Naive thymus-derived CD4-positive, alpha-beta T cell (primary cell): ENCODE measurements at regions not wholly inside any gene's neighbourhood (a gene's known extent, or its start where the extent isn't known, plus 50 kb on each side); places are given as distances from the start of the nearest gene placed in this dataset.

ENCODE experiments used
- ATAC-seq: fragments of 150-1000 bp; cut with Tn5 transposase; 2 replicates; pipeline ENCODE4 v1.10.0; 2021; ENCODE audit warnings: mild to moderate bottlenecking, moderate library complexity
- CTCF ChIA-PET: fragments of 350-600 bp; sonication (Branson Sonifier 250); formaldehyde crosslinking; loops from one replicate; lab custom pipeline; 2021; ENCODE audit warnings: antibody characterized with exemption; lab: Charles Lee
- POLR2A ChIA-PET: fragments of 350-600 bp; sonication (Branson Sonifier 250); formaldehyde crosslinking; loops from one replicate; lab custom pipeline; 2021; ENCODE audit warnings: antibody characterized with exemption, inconsistent platforms; lab: Charles Lee
- DNase-seq, 9 donors: peaks; one replicate each; pipeline versions ENCODE4 v3.0.0 to v3.0.0-alpha.2; 2020 to 2022; ENCODE audit warnings: mixed read lengths in 1 of 9
- H3K27ac ChIP-seq: one replicate; pipeline ENCODE4 v1.7.0; 2013; ENCODE audit warnings: mild to moderate bottlenecking, low read depth, low read length, moderate library complexity
- H3K27me3 ChIP-seq, 2 donors: one replicate each; pipeline ENCODE4 v1.7.0; 2013; ENCODE audit warnings: low read length in 2 of 2, mild to moderate bottlenecking in 2 of 2, moderate library complexity in 2 of 2; ENCODE audit not compliant: control insufficient read depth in 2 of 2, insufficient read depth in 2 of 2
- H3K36me3 ChIP-seq, 3 experiments: 1 replicate in 2 of 3; 2 replicates in 1 of 3; pipeline ENCODE4 v1.7.0; 2013; ENCODE audit warnings: low read length in 3 of 3, mild to moderate bottlenecking in 3 of 3, moderate library complexity in 1 of 3; ENCODE audit not compliant: insufficient read depth in 3 of 3, control insufficient read depth in 2 of 3
- H3K4me1 ChIP-seq, 2 donors: one replicate each; pipeline ENCODE4 v1.7.0; 2013; ENCODE audit warnings: low read length in 2 of 2, mild to moderate bottlenecking in 2 of 2, moderate library complexity in 1 of 2; ENCODE audit not compliant: control insufficient read depth in 2 of 2, insufficient read depth in 2 of 2
- H3K4me3 ChIP-seq: 2 replicates; pipeline ENCODE4 v1.7.0; 2013; ENCODE audit warnings: mild to moderate bottlenecking, low read length
- H3K9me3 ChIP-seq, 3 experiments: 1 replicate in 2 of 3; 2 replicates in 1 of 3; pipeline ENCODE4 v1.7.0; 2013; ENCODE audit warnings: low read length in 3 of 3; ENCODE audit not compliant: control insufficient read depth in 2 of 3
- H3K27ac Mint-ChIP-seq, 9 donors: one replicate each; pipeline ENCODE4 v1.8.0; 2020 to 2022; ENCODE audit warnings: mixed read lengths in 9 of 9, mild to moderate bottlenecking in 8 of 9, moderate library complexity in 5 of 9, inconsistent platforms in 2 of 9
- H3K27me3 Mint-ChIP-seq, 5 donors: one replicate each; pipeline ENCODE4 v1.8.0; 2021 to 2022; ENCODE audit warnings: mixed read lengths in 5 of 5, mild to moderate bottlenecking in 1 of 5
- H3K36me3 Mint-ChIP-seq, 5 donors: one replicate each; pipeline ENCODE4 v1.8.0; 2020 to 2022; ENCODE audit warnings: mixed read lengths in 5 of 5, mild to moderate bottlenecking in 3 of 5, inconsistent platforms in 1 of 5
- H3K4me1 Mint-ChIP-seq, 7 donors: one replicate each; pipeline ENCODE4 v1.8.0; 2020 to 2022; ENCODE audit warnings: mixed read lengths in 7 of 7, mild to moderate bottlenecking in 3 of 7, inconsistent platforms in 1 of 7
- H3K4me3 Mint-ChIP-seq, 10 donors: one replicate each; pipeline ENCODE4 v1.8.0; 2020 to 2022; ENCODE audit warnings: mild to moderate bottlenecking in 10 of 10, mixed read lengths in 10 of 10, moderate library complexity in 6 of 10, inconsistent platforms in 2 of 10
- H3K9me3 Mint-ChIP-seq, 11 donors: one replicate each; pipeline ENCODE4 v1.8.0; 2020 to 2022; ENCODE audit warnings: mixed read lengths in 11 of 11, mild to moderate bottlenecking in 4 of 11, inconsistent platforms in 1 of 11, moderate library complexity in 1 of 11
- intact Hi-C, 2 donors: fragments of 100-400 bp; cut with micrococcal nuclease; formaldehyde crosslinking; loops; one replicate each; pipeline ENCODE4 v1.15.1; 2023

DNA sequence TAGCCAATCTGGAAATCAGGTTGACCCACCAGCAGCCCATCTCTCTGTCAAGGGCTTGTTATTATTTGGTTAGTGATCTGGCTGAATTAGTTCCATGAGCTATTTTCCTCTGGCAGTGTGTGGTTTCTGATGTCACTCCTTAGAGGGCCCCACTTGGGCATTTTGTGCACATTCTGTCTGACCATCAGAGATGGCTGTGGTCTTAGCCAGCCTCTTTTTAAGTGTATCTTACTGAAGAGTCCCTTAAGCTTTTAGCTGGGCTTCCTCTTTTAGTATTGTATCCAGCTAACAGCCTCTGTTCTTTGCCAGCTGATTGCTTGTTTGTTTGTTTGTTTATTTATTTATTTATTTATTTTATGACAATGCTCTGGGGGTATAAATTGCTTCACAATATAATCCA is 951.1 kb upstream of the CNTNAP5 start:
- no peak overlapping the region for H3K4me3 ChIP-seq
- intact Hi-C loops, result no loop called here
- CTCF ChIA-PET, result no interaction called here
- H3K27ac ChIP-seq, result no peak overlapping the region
- H3K36me3 Mint-ChIP-seq, result peaks cover 0 to 4% (median 0%) of the 10 kb centered on the region in 5 donors
- no peak overlapping the region for H3K27ac Mint-ChIP-seq
- no peaks in the 10 kb centered on the region for H3K36me3 ChIP-seq
- no peaks in the 10 kb centered on the region for H3K9me3 ChIP-seq
- no peaks in the 10 kb centered on the region for H3K4me1 ChIP-seq
- H3K27me3 Mint-ChIP-seq, result no peaks in the 10 kb centered on the region
- peaks cover 0 to 19% (median 5%) of the 10 kb centered on the region in 11 donors for H3K9me3 Mint-ChIP-seq
- ATAC-seq (no peak), DNase-seq (no peak)
- H3K27me3 ChIP-seq, result no peaks in the 10 kb centered on the region
- POLR2A ChIA-PET, result no interaction called here
- no peak overlapping the region for H3K4me3 Mint-ChIP-seq
- no peaks in the 10 kb centered on the region for H3K4me1 Mint-ChIP-seq

DNA sequence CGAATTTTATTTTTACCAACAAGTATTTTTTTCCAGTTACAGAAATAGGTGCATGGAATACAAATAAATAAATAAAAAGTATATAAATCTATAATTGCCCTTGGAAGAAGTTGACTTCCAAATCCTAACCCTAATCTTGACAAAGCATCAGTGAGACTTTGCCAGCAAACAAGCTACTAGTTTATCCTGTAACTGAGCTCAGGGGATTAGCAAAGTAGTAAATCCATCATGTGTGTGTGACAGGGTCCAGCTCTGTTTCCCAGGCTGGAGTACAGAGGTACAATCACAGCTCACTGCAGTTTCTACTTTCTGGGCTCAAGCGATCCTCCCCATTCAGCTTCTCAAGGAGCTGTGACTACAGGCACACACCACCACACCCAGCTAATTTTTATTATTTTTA is 948.0 kb upstream of the CNTNAP5 start:
- ATAC-seq, result no peak
- Histone ChIP-seq H3K36me3 (no peaks in the 10 kb centered on the region), H3K27me3 (no peaks in the 10 kb centered on the region), H3K4me1 (no peaks in the 10 kb centered on the region), H3K9me3 (no peaks in the 10 kb centered on the region), H3K4me3 (no peak overlapping the region), H3K27ac (no peak overlapping the region)
- no peak overlapping the region for H3K4me3 Mint-ChIP-seq
- intact Hi-C loops, result no loop called here
- no peaks in the 10 kb centered on the region for H3K4me1 Mint-ChIP-seq
- H3K36me3 Mint-ChIP-seq, result peaks cover 0 to 4% (median 0%) of the 10 kb centered on the region in 5 donors
- ChIA-PET POLR2A (no interaction called here), CTCF (no interaction called here)
- no peak overlapping the region for H3K27ac Mint-ChIP-seq
- peaks cover 0 to 31% (median 10%) of the 10 kb centered on the region in 11 donors for H3K9me3 Mint-ChIP-seq
- no peaks in the 10 kb centered on the region for H3K27me3 Mint-ChIP-seq
- DNase-seq, result no peak

DNA sequence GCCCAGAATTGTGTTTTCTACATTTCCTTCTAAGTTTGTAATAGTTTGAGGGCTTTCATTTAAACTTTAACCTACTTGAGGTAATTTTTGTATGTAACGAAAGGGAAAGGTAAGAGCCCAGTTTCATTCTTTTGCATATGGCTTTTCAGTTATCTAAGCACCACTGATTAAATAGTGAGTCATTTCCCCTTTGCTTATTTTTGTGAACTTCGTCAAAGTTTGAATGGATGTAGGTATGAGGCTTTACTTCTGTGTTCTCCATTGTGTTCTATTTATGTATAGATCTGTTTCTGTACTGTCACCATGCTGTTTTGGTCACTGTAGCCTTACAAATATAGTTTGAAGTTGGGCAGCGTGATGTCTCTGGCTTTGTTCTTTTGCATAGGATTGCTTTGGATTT is 944.8 kb upstream of the CNTNAP5 start:
- H3K4me3 ChIP-seq, result no peak overlapping the region
- no peaks in the 10 kb centered on the region for H3K4me1 ChIP-seq
- no peak overlapping the region for H3K4me3 Mint-ChIP-seq
- H3K9me3 Mint-ChIP-seq, result peaks cover 0 to 29% (median 11%) of the 10 kb centered on the region in 11 donors
- H3K36me3 Mint-ChIP-seq, result no peaks in the 10 kb centered on the region
- no peaks in the 10 kb centered on the region for H3K27me3 Mint-ChIP-seq
- no peak for DNase-seq
- POLR2A ChIA-PET, result no interaction called here
- CTCF ChIA-PET, result no interaction called here
- no peaks in the 10 kb centered on the region for H3K9me3 ChIP-seq
- no peak for ATAC-seq
- no peak overlapping the region for H3K27ac ChIP-seq
- intact Hi-C loops, result no loop called here
- no peaks in the 10 kb centered on the region for H3K27me3 ChIP-seq
- no peaks in the 10 kb centered on the region for H3K36me3 ChIP-seq
- H3K4me1 Mint-ChIP-seq, result no peaks in the 10 kb centered on the region
- no peak overlapping the region for H3K27ac Mint-ChIP-seq

DNA sequence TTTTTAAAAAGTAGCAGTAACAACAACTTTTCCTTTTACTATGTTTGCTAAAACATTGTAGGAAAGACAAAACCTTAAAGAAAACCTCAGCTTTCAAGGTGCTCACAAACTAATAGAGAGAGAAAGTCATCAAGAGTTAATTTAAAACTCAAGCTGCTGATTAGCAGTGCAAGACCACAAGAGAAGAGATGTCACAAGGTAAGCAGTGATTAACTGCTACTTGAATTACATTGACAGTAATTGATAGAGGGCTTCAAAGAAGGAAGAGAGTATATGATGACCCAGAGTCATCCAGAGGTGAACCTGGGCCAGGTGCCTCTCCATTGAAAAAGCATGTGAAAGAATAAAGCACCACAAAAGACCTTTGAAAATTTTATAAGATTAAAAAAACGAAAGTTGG is 939.6 kb upstream of the CNTNAP5 start:
- Mint-ChIP-seq H3K9me3 (peaks cover 0 to 22% (median 10%) of the 10 kb centered on the region in 11 donors), H3K27me3 (no peaks in the 10 kb centered on the region), H3K4me1 (no peaks in the 10 kb centered on the region), H3K36me3 (no peaks in the 10 kb centered on the region), H3K27ac (no peak overlapping the region), H3K4me3 (no peak overlapping the region)
- Histone ChIP-seq H3K27me3 (no peaks in the 10 kb centered on the region), H3K36me3 (no peaks in the 10 kb centered on the region), H3K4me3 (no peak overlapping the region), H3K27ac (no peak overlapping the region), H3K4me1 (no peaks in the 10 kb centered on the region), H3K9me3 (no peaks in the 10 kb centered on the region)
- intact Hi-C loops, result no loop called here
- ATAC-seq (no peak), DNase-seq (no peak)
- ChIA-PET CTCF (no interaction called here), POLR2A (no interaction called here)

DNA sequence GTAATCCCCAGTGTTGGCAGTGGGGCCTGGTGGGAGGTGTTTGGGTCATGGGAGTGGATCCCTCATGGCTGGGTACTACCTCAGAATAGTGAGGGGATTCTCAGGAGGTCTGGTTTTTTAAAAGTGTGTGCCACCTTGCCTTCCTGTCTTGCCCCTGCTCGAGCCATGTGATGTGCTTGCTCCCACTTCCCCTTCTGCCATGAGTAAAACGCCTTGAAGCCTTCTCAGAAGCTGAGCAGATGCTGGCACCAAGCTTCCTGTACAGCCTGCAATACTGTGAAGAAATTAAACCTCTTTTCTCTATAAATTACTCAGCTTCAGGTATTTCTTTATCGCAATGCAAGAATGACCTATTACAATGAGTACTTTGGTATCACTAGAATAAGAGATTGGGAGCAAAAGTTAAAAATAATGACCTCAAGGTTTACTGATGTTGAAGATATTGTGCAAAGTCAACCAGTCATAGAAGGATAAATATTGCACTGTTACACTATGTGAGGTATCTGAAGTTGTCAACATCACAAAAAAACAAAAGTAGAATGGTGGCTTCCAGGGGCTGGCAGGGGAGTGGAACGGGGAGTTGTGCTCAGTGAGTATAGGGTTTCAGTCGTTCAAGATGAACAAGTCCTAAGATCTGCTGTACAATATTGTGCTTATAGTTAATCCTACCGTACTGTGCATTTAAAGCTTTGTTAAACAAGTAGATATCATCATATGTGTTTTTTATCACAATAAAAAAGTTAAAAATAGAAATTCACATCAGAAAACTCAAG is 938.3 kb upstream of the CNTNAP5 start:
- Histone ChIP-seq H3K4me1 (no peaks in the 10 kb centered on the region), H3K27ac (no peak overlapping the region), H3K9me3 (no peaks in the 10 kb centered on the region), H3K36me3 (no peaks in the 10 kb centered on the region), H3K27me3 (no peaks in the 10 kb centered on the region), H3K4me3 (no peak overlapping the region)
- Mint-ChIP-seq H3K4me3 (no peak overlapping the region), H3K27me3 (no peaks in the 10 kb centered on the region), H3K9me3 (peaks cover 0 to 20% (median 10%) of the 10 kb centered on the region in 11 donors), H3K27ac (no peak overlapping the region), H3K4me1 (no peaks in the 10 kb centered on the region), H3K36me3 (no peaks in the 10 kb centered on the region)
- no peak for DNase-seq
- CTCF ChIA-PET, result no interaction called here
- ATAC-seq, result no peak
- POLR2A ChIA-PET, result no interaction called here
- intact Hi-C loops, result no loop called here

DNA sequence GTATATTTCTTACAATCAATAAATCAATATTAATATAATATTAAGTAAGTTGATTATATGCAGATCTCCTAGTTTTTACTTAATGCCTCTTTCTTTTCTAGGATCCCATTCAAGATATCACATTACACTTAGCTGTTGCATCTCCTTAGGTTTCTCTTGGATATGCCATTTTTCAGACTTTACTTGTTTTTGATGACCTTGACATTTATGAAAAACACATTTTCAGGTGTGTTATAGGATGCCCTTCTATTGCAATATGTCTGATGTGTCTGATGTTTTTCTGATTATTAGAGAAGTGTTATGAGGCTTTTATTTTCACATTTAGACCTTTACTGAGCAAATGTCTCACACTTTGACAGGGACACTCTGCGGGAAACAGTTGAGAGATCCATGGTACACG is 933.6 kb upstream of the CNTNAP5 start:
- intact Hi-C loops, result no loop called here
- no peak overlapping the region for H3K4me3 Mint-ChIP-seq
- no peaks in the 10 kb centered on the region for H3K9me3 ChIP-seq
- no peaks in the 10 kb centered on the region for H3K4me1 ChIP-seq
- no peak overlapping the region for H3K4me3 ChIP-seq
- no peak overlapping the region for H3K27ac ChIP-seq
- no peaks in the 10 kb centered on the region for H3K27me3 Mint-ChIP-seq
- H3K36me3 ChIP-seq, result no peaks in the 10 kb centered on the region
- H3K9me3 Mint-ChIP-seq, result peaks cover 0 to 19% (median 6%) of the 10 kb centered on the region in 11 donors
- ATAC-seq (no peak), DNase-seq (no peak)
- H3K27me3 ChIP-seq, result no peaks in the 10 kb centered on the region
- H3K27ac Mint-ChIP-seq, result no peak overlapping the region
- CTCF ChIA-PET, result no interaction called here
- H3K36me3 Mint-ChIP-seq, result no peaks in the 10 kb centered on the region
- POLR2A ChIA-PET, result no interaction called here
- no peaks in the 10 kb centered on the region for H3K4me1 Mint-ChIP-seq

DNA sequence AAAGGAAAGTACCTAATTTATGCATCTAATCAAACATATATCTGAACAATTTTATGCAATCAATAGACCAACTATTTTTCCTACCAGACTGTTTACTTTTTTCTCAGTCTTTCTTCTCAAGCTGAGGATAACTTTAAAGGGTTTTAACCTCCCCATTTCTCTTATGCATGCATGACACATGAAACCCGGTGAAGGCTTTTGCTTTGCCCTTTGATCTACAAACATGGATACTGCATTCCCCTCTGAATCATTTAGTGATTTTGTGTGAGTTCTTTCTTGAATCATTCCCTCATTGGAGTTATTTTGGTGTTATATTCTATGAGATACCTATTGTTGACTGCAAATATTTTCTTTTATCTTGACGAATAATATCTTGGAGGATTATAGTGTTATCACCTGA is 931.9 kb upstream of the CNTNAP5 start:
- no peak overlapping the region for H3K27ac ChIP-seq
- no peaks in the 10 kb centered on the region for H3K4me1 ChIP-seq
- intact Hi-C loops, result no loop called here
- no peaks in the 10 kb centered on the region for H3K27me3 Mint-ChIP-seq
- ATAC-seq (no peak), DNase-seq (no peak)
- H3K4me3 Mint-ChIP-seq, result no peak overlapping the region
- no peaks in the 10 kb centered on the region for H3K36me3 Mint-ChIP-seq
- H3K4me3 ChIP-seq, result no peak overlapping the region
- no peak overlapping the region for H3K27ac Mint-ChIP-seq
- no peaks in the 10 kb centered on the region for H3K4me1 Mint-ChIP-seq
- no peaks in the 10 kb centered on the region for H3K27me3 ChIP-seq
- H3K9me3 Mint-ChIP-seq, result peaks cover 2 to 16% (median 6%) of the 10 kb centered on the region in 11 donors
- CTCF ChIA-PET, result no interaction called here
- no peaks in the 10 kb centered on the region for H3K36me3 ChIP-seq
- no peaks in the 10 kb centered on the region for H3K9me3 ChIP-seq
- POLR2A ChIA-PET, result no interaction called here
